ENCODE measurements at regions not wholly inside any gene's neighbourhood (a gene's known extent, or its start where the extent isn't known, plus 50 kb on each side); places are given as distances from the start of the nearest gene placed in this dataset.

DNA sequence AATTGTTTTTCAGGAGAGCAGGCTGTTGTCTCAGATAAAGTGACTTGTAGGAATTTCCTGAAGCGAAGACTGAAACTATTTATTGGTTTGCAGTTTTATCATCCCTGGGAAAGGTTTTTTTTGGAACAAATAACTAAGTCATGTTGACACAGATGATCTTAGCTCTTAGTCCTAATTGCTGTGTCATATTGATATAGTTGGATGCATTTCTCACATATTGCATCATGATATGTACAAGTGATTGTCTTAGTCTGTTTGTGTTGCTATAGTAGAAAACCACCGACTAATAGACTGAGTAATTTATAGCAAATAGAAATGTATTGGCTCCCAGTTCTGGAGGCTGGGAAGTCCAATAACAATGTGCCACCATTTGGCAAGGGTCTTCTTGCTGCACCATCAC, 397.5 kb upstream of the PPP1R2C start:
- Mint-ChIP-seq H3K4me3 (no peak overlapping the region), H3K9me3 (peaks cover 0 to 20% (median 9%) of the 10 kb centered on the region in 7 donors), H3K36me3 (no peaks in the 10 kb centered on the region), H3K27me3 (ENCODE audit: low read depth in 3 of 3) (peaks cover 0 to 2% (median 0%) of the 10 kb centered on the region in 3 donors), H3K27ac (no peak overlapping the region), H3K4me1 (no peaks in the 10 kb centered on the region)
- no peaks in the 10 kb centered on the region for H3K4me1 ChIP-seq (ENCODE audit: control insufficient read depth in 1 of 2, insufficient read depth in 2 of 2, low read length in 2 of 2)
- H3K9me3 ChIP-seq (replicated peaks in 1 of 2; ENCODE audit: control insufficient read depth in 1 of 2, insufficient read depth in 1 of 2, low read length in 2 of 2), result no peaks in the 10 kb centered on the region
- H3K79me2 ChIP-seq (ENCODE audit: insufficient read depth, low read length), result no peaks in the 10 kb centered on the region
- no peak overlapping the region for H3K4me2 ChIP-seq (replicated peaks; ENCODE audit: extremely low read depth, low read length, poor library complexity, severe bottlenecking)
- no peaks in the 10 kb centered on the region for H3K36me3 ChIP-seq (replicated peaks in 1 of 2; ENCODE audit: control insufficient read depth in 1 of 2, insufficient read depth in 2 of 2, low read length in 2 of 2)
- H4K20me1 ChIP-seq (ENCODE audit: insufficient read depth, low read length), result no peaks in the 10 kb centered on the region
- H3K9ac ChIP-seq (ENCODE audit: insufficient read depth, low read length, poor library complexity, severe bottlenecking), result no peak overlapping the region
- no peak overlapping the region for H3K4me3 ChIP-seq (replicated peaks in 1 of 3; ENCODE audit: low read depth in 2 of 3, low read length in 3 of 3)
- H3K27ac ChIP-seq (ENCODE audit: low read depth in 1 of 2, low read length in 2 of 2), result no peak overlapping the region
- H2AFZ ChIP-seq (ENCODE audit: insufficient read depth, low read depth, low read length, poor library complexity, severe bottlenecking), result no peak overlapping the region
- no peaks in the 10 kb centered on the region for H3K27me3 ChIP-seq (ENCODE audit: control insufficient read depth in 2 of 2, insufficient read depth in 2 of 2, low read length in 2 of 2)
- WGBS (ENCODE audit: insufficient coverage), result no CpG with 5 or more reads among the region's 2 CpGs
- no peak for DNase-seq
- TF ChIP-seq CTCF (IDR thresholded peaks at IDR 0.05), result no peak
- intact Hi-C loops (cut with micrococcal nuclease), result no loop called here

DNA sequence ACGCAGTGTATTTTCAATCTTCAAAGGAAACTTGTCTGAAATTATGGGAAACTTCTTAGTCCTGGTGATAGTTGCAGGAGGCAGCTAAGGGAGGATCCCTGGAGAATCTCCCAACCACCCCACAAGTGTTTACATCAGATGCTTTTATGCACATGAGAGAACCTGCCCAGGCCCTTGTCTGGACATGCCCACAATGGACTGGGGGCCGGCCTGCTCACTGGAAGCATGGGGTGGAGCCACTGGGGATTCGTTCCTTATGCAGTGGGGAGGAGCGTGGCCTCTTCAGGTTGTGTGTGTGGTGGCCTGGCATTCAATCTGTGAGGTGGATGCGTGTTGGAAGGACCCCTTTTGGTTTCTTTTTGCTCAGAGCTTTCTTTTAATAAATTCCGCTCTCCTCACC, 398.7 kb upstream of the PPP1R2C start:
- no peaks in the 10 kb centered on the region for H3K4me1 Mint-ChIP-seq
- TF ChIP-seq CTCF (IDR thresholded peaks at IDR 0.05), result no peak
- H3K36me3 Mint-ChIP-seq, result no peaks in the 10 kb centered on the region
- H3K27ac Mint-ChIP-seq, result no peak overlapping the region
- Histone ChIP-seq H3K36me3 (replicated peaks in 1 of 2; ENCODE audit: control insufficient read depth in 1 of 2, insufficient read depth in 2 of 2, low read length in 2 of 2) (no peaks in the 10 kb centered on the region), H2AFZ (ENCODE audit: insufficient read depth, low read depth, low read length, poor library complexity, severe bottlenecking) (no peak overlapping the region), H3K27me3 (ENCODE audit: control insufficient read depth in 2 of 2, insufficient read depth in 2 of 2, low read length in 2 of 2) (no peaks in the 10 kb centered on the region), H3K79me2 (ENCODE audit: insufficient read depth, low read length) (no peaks in the 10 kb centered on the region), H3K27ac (ENCODE audit: low read depth in 1 of 2, low read length in 2 of 2) (no peak overlapping the region), H3K9ac (ENCODE audit: insufficient read depth, low read length, poor library complexity, severe bottlenecking) (no peak overlapping the region), H3K4me3 (replicated peaks in 1 of 3; ENCODE audit: low read depth in 2 of 3, low read length in 3 of 3) (no peak overlapping the region), H4K20me1 (ENCODE audit: insufficient read depth, low read length) (no peaks in the 10 kb centered on the region), H3K4me2 (replicated peaks; ENCODE audit: extremely low read depth, low read length, poor library complexity, severe bottlenecking) (no peak overlapping the region), H3K4me1 (ENCODE audit: control insufficient read depth in 1 of 2, insufficient read depth in 2 of 2, low read length in 2 of 2) (no peaks in the 10 kb centered on the region), H3K9me3 (replicated peaks in 1 of 2; ENCODE audit: control insufficient read depth in 1 of 2, insufficient read depth in 1 of 2, low read length in 2 of 2) (no peaks in the 10 kb centered on the region)
- H3K4me3 Mint-ChIP-seq, result no peak overlapping the region
- peaks cover 0 to 2% (median 0%) of the 10 kb centered on the region in 3 donors for H3K27me3 Mint-ChIP-seq (ENCODE audit: low read depth in 3 of 3)
- no CpG with 5 or more reads among the region's 6 CpGs for WGBS (ENCODE audit: insufficient coverage)
- DNase-seq, result no peak
- H3K9me3 Mint-ChIP-seq, result peaks cover 0 to 20% (median 9%) of the 10 kb centered on the region in 7 donors
- intact Hi-C loops (cut with micrococcal nuclease), result no loop called here
